ENCODE measurements at regions not wholly inside any gene's neighbourhood (a gene's known extent, or its start where the extent isn't known, plus 50 kb on each side); places are given as distances from the start of the nearest gene placed in this dataset.

DNA sequence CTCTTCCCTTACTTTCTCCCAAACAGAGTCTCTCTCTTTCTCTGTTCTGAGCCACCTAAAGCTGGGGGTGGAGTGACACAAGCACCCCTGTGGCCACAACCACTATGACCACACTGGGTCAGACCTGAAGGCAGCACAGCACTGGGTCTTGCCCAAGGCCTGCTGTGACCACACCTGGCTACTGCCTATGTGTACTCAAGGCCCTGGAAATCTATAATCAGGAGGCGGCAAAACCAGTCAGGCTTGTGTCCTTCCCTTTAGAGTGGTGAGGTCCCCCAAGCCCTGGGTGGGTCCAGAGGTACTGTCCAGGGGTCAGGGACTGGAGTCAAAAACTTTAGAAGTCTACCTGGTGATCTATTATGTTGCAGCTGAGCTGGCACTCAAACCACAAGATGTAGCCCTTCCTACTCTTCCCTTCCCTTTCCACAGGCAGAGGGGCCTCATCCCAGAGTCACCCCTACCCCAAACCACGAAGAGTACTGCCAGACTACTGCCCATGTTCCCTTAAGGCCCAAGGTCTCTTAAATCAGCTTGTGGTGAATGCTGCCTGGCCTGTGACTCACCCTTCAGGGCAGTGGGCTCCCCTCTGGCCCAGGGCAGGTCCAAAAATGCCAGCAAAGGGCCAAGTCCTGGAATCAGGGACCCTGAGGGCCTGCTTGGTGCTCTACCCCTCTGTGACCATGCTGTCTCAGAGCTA lies 179.8 kb upstream of the DYRK2 start:
- Histone ChIP-seq H3K4me3 (no peak overlapping the region), H3K27me3 (no peaks in the 10 kb centered on the region), H3K4me1 (ENCODE audit: low read depth) (peaks cover 36% of the 10 kb centered on the region), H3K36me3 (no peaks in the 10 kb centered on the region), H3K27ac (peak overlapping the region; percentile 90), H3K9me3 (ENCODE audit: low read depth) (no peaks in the 10 kb centered on the region)
- TF ChIP-seq, protein P1, sequence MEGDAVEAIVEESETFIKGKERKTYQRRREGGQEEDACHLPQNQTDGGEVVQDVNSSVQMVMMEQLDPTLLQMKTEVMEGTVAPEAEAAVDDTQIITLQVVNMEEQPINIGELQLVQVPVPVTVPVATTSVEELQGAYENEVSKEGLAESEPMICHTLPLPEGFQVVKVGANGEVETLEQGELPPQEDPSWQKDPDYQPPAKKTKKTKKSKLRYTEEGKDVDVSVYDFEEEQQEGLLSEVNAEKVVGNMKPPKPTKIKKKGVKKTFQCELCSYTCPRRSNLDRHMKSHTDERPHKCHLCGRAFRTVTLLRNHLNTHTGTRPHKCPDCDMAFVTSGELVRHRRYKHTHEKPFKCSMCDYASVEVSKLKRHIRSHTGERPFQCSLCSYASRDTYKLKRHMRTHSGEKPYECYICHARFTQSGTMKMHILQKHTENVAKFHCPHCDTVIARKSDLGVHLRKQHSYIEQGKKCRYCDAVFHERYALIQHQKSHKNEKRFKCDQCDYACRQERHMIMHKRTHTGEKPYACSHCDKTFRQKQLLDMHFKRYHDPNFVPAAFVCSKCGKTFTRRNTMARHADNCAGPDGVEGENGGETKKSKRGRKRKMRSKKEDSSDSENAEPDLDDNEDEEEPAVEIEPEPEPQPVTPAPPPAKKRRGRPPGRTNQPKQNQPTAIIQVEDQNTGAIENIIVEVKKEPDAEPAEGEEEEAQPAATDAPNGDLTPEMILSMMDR (IDR thresholded peaks at IDR 0.05; ENCODE audit: low read depth, low read length): no peak
- DNase-seq (ENCODE audit: low read depth in 1 of 2, low spot score in 1 of 2): no peak

DNA sequence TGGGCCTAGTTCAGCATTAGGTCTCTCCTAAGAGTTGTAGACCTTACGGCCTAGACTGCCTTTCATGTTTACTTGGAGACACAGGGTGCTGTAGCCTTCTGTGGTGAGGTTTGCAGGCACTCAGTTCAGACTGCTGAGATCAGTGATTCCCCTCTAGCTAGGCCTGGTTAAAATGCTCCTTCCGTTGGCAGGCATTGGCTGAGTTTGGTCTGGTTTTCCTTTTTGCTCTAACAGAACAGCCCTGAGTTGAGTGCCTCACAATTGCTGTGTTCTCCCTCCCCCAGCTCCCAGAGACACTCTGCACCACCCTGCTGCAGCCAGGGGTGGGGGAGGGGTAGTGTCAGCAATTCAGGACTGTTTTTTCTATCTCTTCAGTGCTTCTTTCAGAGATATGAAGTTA lies 178.9 kb upstream of the DYRK2 start:
- H3K27ac ChIP-seq: peak overlapping the region; percentile 90
- peak; percentile 30 to 78 for DNase-seq (ENCODE audit: low read depth in 1 of 2, low spot score in 1 of 2)

DNA sequence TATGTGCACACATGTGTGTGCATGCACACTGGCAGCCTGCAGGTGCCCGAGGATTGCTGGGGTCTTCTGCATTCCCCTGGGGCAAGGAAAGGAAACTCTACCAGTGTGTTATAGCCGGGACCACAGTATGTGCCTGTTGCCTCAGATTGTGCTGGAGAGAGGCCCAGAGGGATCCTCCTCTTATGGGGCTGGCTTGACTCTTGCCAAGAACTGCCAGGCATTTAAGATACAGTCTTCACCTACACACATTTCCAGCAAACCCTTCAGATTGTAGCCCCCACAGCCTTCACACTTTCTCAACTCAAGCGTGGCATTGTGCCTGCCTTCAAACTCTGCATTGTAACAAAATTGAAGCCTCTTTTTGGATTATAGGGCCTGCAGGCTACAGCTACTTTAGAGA lies 176.7 kb upstream of the DYRK2 start:
- Histone ChIP-seq H3K4me3 (no peak overlapping the region), H3K4me1 (ENCODE audit: low read depth) (peaks cover 32% of the 10 kb centered on the region), H3K9me3 (ENCODE audit: low read depth) (no peaks in the 10 kb centered on the region), H3K27ac (no peak overlapping the region), H3K36me3 (no peaks in the 10 kb centered on the region), H3K27me3 (no peaks in the 10 kb centered on the region)
- peak in 1 of 2 donors; percentile 60 for DNase-seq (ENCODE audit: low read depth in 1 of 2, low spot score in 1 of 2)
- TF ChIP-seq, protein P1 (IDR thresholded peaks at IDR 0.05; ENCODE audit: low read depth, low read length): no peak

More for the DNA sequence above, 178.9 kb upstream of the DYRK2 start:
- Histone ChIP-seq H3K27me3 (no peaks in the 10 kb centered on the region), H3K9me3 (ENCODE audit: low read depth) (no peaks in the 10 kb centered on the region), H3K36me3 (no peaks in the 10 kb centered on the region), H3K4me1 (ENCODE audit: low read depth) (peaks cover 32% of the 10 kb centered on the region), H3K4me3 (no peak overlapping the region)
- TF ChIP-seq, protein P1 (IDR thresholded peaks at IDR 0.05; ENCODE audit: low read depth, low read length): no peak

DNA sequence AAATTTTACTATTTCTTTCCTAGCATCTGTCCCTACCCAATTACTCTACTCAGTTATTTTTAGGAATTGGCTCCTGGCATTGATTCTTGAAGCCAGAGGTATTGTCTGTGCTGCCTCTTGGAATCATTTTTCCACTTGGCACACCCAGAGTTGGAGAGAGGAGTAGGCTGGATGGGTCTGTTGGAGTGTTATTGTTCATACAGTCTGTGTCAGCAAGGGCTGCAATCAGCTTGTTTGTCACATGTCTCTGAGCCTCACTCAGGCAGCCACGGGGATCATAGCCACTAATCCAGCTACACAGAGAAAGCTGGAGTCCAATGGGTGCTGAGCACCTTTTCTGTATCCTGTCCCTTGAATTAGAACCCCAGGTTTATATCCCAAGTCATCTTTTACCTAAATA lies 176.0 kb upstream of the DYRK2 start:
- no peak for DNase-seq (ENCODE audit: low read depth in 1 of 2, low spot score in 1 of 2)
- H3K27ac ChIP-seq: no peak overlapping the region
- H3K4me3 ChIP-seq: no peak overlapping the region
- TF ChIP-seq, protein P1 (IDR thresholded peaks at IDR 0.05; ENCODE audit: low read depth, low read length): no peak
- H3K27me3 ChIP-seq: no peaks in the 10 kb centered on the region
- no peaks in the 10 kb centered on the region for H3K9me3 ChIP-seq (ENCODE audit: low read depth)
- H3K4me1 ChIP-seq (ENCODE audit: low read depth): peaks cover 32% of the 10 kb centered on the region
- no peaks in the 10 kb centered on the region for H3K36me3 ChIP-seq

DNA sequence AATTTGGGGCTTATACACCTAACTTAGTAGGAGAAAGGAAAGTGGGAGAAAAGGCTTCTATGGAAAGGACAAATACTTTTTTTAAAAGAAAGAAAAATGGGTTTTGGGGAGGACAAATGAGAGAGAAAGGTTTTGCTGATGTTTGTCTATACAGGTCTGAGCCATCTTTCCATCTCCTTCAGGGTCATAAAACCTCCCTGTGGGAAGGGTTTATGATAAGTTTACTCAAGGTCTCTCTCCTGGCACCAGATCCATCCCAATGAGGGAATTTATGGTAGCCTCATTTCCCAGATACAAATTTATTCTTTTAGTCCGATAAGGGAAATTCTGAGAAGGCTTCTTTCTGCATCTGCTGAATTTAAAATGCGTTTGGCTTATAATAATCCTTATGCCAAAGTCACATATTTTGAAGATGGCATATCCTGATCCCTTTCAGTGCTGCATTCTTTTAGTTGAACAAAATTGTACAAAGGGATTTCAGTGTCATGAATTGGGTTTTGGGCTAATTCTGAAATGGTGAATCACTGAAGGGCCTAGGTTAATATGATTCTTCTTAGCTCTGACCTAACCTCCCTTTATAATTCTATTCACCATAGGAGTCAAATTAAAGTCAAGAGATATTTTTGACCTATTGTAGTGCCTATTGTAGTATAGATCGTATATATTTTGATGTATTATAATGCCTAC lies 173.5 kb upstream of the DYRK2 start:
- TF ChIP-seq, protein P1 (IDR thresholded peaks at IDR 0.05; ENCODE audit: low read depth, low read length): no peak

More for the DNA sequence above, 173.5 kb upstream of the DYRK2 start:
- no peaks in the 10 kb centered on the region for H3K27me3 ChIP-seq
- H3K9me3 ChIP-seq (ENCODE audit: low read depth): no peaks in the 10 kb centered on the region
- no peaks in the 10 kb centered on the region for H3K36me3 ChIP-seq
- no peak for DNase-seq (ENCODE audit: low read depth in 1 of 2, low spot score in 1 of 2)
- peaks cover 23% of the 10 kb centered on the region for H3K4me1 ChIP-seq (ENCODE audit: low read depth)
- no peak overlapping the region for H3K4me3 ChIP-seq
- H3K27ac ChIP-seq: no peak overlapping the region

Data from cardiac muscle cell (in vitro differentiated cells and primary cell).